Neural cell (in vitro differentiated cells): ENCODE measurements at regions not wholly inside any gene's neighbourhood (a gene's known extent, or its start where the extent isn't known, plus 50 kb on each side); places are given as distances from the start of the nearest gene placed in this dataset.

Experiments
- H2AFZ ChIP-seq: fragments of 200-600, 300-800 bp; sonication (generic), shearing (Covaris generic); 2 replicates; pipeline ENCODE4 v1.6.0; 2014; ENCODE audit warnings: low read depth, mild to moderate bottlenecking, antibody characterized with exemption, low read length, moderate library complexity
- H3F3A ChIP-seq: fragments of 200-600 bp; shearing (Covaris generic); 2 replicates; pipeline ENCODE4 v1.6.1; 2016; ENCODE audit warnings: mild to moderate bottlenecking, moderate library complexity, mixed read lengths, antibody characterized with exemption, low read length; ENCODE audit not compliant: insufficient read depth, poor library complexity, severe bottlenecking
- H3K27ac ChIP-seq: fragments of 200-600, 300-800 bp; sonication (generic), shearing (Covaris generic); 2 replicates; pipeline ENCODE4 v1.5.1; 2014; ENCODE audit warnings: mild to moderate bottlenecking, low read length, moderate library complexity
- H3K27me3 ChIP-seq: fragments of 300-800, 200-600 bp; sonication (generic), shearing (Covaris generic); 2 replicates; pipeline ENCODE4 v1.6.0; 2014; ENCODE audit warnings: mild to moderate bottlenecking, low read depth, low read length, moderate library complexity; ENCODE audit not compliant: insufficient read depth
- H3K36me3 ChIP-seq: fragments of 300-800, 200-600 bp; sonication (generic), shearing (Covaris generic); 2 replicates; pipeline ENCODE4 v1.5.1; 2014; ENCODE audit warnings: mild to moderate bottlenecking, antibody characterized with exemption, low read length, moderate library complexity; ENCODE audit not compliant: insufficient read depth
- H3K4me2 ChIP-seq: fragments of 300-800, 200-600 bp; sonication (generic), shearing (Covaris generic); 2 replicates; pipeline ENCODE4 v1.6.0; 2014; ENCODE audit warnings: mild to moderate bottlenecking, low read length
- H3K4me3 ChIP-seq: fragments of 300-800, 200-600 bp; sonication (generic), shearing (Covaris generic); 2 replicates; pipeline ENCODE4 v1.5.1; 2014; ENCODE audit warnings: mild to moderate bottlenecking, low read length, moderate library complexity
- H3K79me2 ChIP-seq: fragments of 200-600 bp; shearing (Covaris generic); replicated peaks from 2 replicates; pipeline ENCODE4 v1.6.0; 2014; ENCODE audit warnings: mild to moderate bottlenecking, low read length, moderate library complexity; ENCODE audit not compliant: insufficient read depth
- H3K9ac ChIP-seq: fragments of 300-800, 200-600 bp; sonication (generic), shearing (Covaris generic); 2 replicates; pipeline ENCODE4 v1.6.1; 2016; ENCODE audit warnings: mild to moderate bottlenecking, low read length, mixed read lengths
- H3K9me2 ChIP-seq: fragments of 200-600 bp; shearing (Covaris generic); 2 replicates; pipeline ENCODE4 v1.6.1; 2016; ENCODE audit warnings: mild to moderate bottlenecking, low read length, mixed read lengths; ENCODE audit not compliant: insufficient read depth
- H3K9me3 ChIP-seq: fragments of 200-600, 300-800 bp; sonication (generic), shearing (Covaris generic); 2 replicates; pipeline ENCODE4 v1.6.1; 2016; ENCODE audit warnings: mild to moderate bottlenecking, mixed run types, low read length, moderate library complexity, mixed read lengths
- H4K20me1 ChIP-seq: fragments of 200-600 bp; shearing (Covaris generic); 2 replicates; pipeline ENCODE4 v1.6.1; 2016; ENCODE audit warnings: mild to moderate bottlenecking, mixed run types; ENCODE audit not compliant: insufficient read depth
- CTCF ChIP-seq: fragments of 450-650 bp; IDR thresholded peaks from 2 replicates; pipeline ENCODE4 v1.5.1; 2014; ENCODE audit warnings: antibody characterized with exemption, mild to moderate bottlenecking, moderate library complexity; ENCODE audit not compliant: poor library complexity, severe bottlenecking
- EP300 ChIP-seq: fragments of 450-650 bp; conservative IDR thresholded peaks from 2 replicates; pipeline ENCODE4 v1.6.1; 2014; ENCODE audit warnings: antibody characterized with exemption, mild to moderate bottlenecking, moderate library complexity; ENCODE audit not compliant: poor library complexity, severe bottlenecking
- EZH2 ChIP-seq: fragments of 200-600, 300-800 bp; shearing (Covaris generic), sonication (generic); IDR thresholded peaks from 2 replicates; pipeline ENCODE4 v1.6.1; 2014; ENCODE audit warnings: antibody characterized with exemption, low read length, borderline replicate concordance, mild to moderate bottlenecking; ENCODE audit not compliant: insufficient read depth, poor library complexity, severe bottlenecking
- MXI1 ChIP-seq: fragments of 450-650 bp; conservative IDR thresholded peaks from 2 replicates; pipeline ENCODE4 v1.6.1; 2014; ENCODE audit warnings: antibody characterized with exemption, mild to moderate bottlenecking; ENCODE audit not compliant: poor library complexity, severe bottlenecking
- POLR2AphosphoS5 ChIP-seq: IDR thresholded peaks from 2 replicates; pipeline ENCODE4 v1.6.1; 2012
- RAD21 ChIP-seq: fragments of 450-650 bp; conservative IDR thresholded peaks from 2 replicates; pipeline ENCODE4 v1.6.1; 2014; ENCODE audit warnings: antibody characterized with exemption, mild to moderate bottlenecking, moderate library complexity
- REST ChIP-seq: IDR thresholded peaks from 2 replicates; pipeline ENCODE4 v1.6.1; 2012; ENCODE audit warnings: borderline replicate concordance
- SMC3 ChIP-seq: fragments of 450-650 bp; conservative IDR thresholded peaks from 2 replicates; pipeline ENCODE4 v1.6.1; 2014; ENCODE audit warnings: antibody characterized with exemption, mild to moderate bottlenecking, moderate library complexity; ENCODE audit not compliant: poor library complexity
- TAF1 ChIP-seq: IDR thresholded peaks from 2 replicates; pipeline ENCODE4 v1.6.1; 2012; ENCODE audit warnings: low read depth

- H2AFZ ChIP-seq = no peak overlapping the region
- TF ChIP-seq EZH2 = no peak
- TF ChIP-seq TAF1 = no peak
- no peak for TF ChIP-seq REST
- no peak for TF ChIP-seq RAD21
- TF ChIP-seq MXI1 = no peak
- no peak for TF ChIP-seq CTCF
- no peak for TF ChIP-seq POLR2AphosphoS5
- no peak for TF ChIP-seq SMC3
- no peak for TF ChIP-seq EP300
- no peak overlapping the region for H3K27ac ChIP-seq
Measured at GRCh38 chr14:88079624-88080023, 74.7 kb downstream of the GPR65 start.

GRCh38 chr14:88085736-88086135 lies 80.8 kb downstream of the GPR65 start:
- Histone ChIP-seq H4K20me1 (no peaks in the 10 kb centered on the region), H3K27me3 (no peaks in the 10 kb centered on the region), H3K27ac (no peak overlapping the region), H3K4me2 (no peak overlapping the region), H3K4me3 (no peak overlapping the region), H3K9me3 (no peaks in the 10 kb centered on the region), H3K36me3 (no peaks in the 10 kb centered on the region), H3K9me2 (no peaks in the 10 kb centered on the region), H3F3A (no peaks in the 10 kb centered on the region), H2AFZ (no peak overlapping the region), H3K9ac (no peak overlapping the region), H3K79me2 (no peaks in the 10 kb centered on the region)
- TF ChIP-seq EZH2 (no peak), POLR2AphosphoS5 (no peak), CTCF (no peak), SMC3 (no peak), RAD21 (no peak), EP300 (no peak), REST (no peak), TAF1 (no peak), MXI1 (no peak)

More at GRCh38 chr14:88079624-88080023, 74.7 kb downstream of the GPR65 start:
- no peak overlapping the region for H3K9ac ChIP-seq
- H3K4me3 ChIP-seq = no peak overlapping the region
- H3K9me3 ChIP-seq = no peaks in the 10 kb centered on the region
- no peak overlapping the region for H3K4me2 ChIP-seq
- no peaks in the 10 kb centered on the region for H4K20me1 ChIP-seq
- no peaks in the 10 kb centered on the region for H3K79me2 ChIP-seq
- H3F3A ChIP-seq = no peaks in the 10 kb centered on the region
- H3K9me2 ChIP-seq = no peaks in the 10 kb centered on the region
- no peaks in the 10 kb centered on the region for H3K27me3 ChIP-seq
- H3K36me3 ChIP-seq = no peaks in the 10 kb centered on the region
